NB4 (cell line): ENCODE measurements at regions not wholly inside any gene's neighbourhood (a gene's known extent, or its start where the extent isn't known, plus 50 kb on each side); places are given as distances from the start of the nearest gene placed in this dataset.

Experiments
- DNase-seq: peaks from one replicate; pipeline ENCODE4 v3.0.0; 2010; ENCODE audit warnings: low read depth
- H3K4me3 ChIP-seq: one replicate; pipeline ENCODE4 v1.5.1; 2011; ENCODE audit warnings: mild to moderate bottlenecking, low read depth, low read length, moderate library complexity
- CTCF ChIP-seq: IDR thresholded peaks from one replicate; pipeline ENCODE4 v1.5.1; 2012; ENCODE audit warnings: low read depth, low read length
- MAX ChIP-seq: IDR thresholded peaks from 2 replicates; pipeline ENCODE4 v1.6.1; 2011; ENCODE audit warnings: low read depth, low read length
- MYC ChIP-seq: IDR thresholded peaks from 2 replicates; pipeline ENCODE4 v1.6.1; 2011; ENCODE audit warnings: low read depth, low read length
- POLR2A ChIP-seq: IDR thresholded peaks from 2 replicates; pipeline ENCODE4 v1.6.1; 2011; ENCODE audit warnings: mild to moderate bottlenecking; ENCODE audit not compliant: insufficient read length; ENCODE audit errors: extremely low read depth

- DNase-seq = no peak
- TF ChIP-seq MAX (no peak), POLR2A (no peak), MYC (no peak), CTCF (no peak)
- H3K4me3 ChIP-seq = no peak overlapping the region
Measured at GRCh38 chr14:50057331-50057730, 59.0 kb downstream of the VCPKMT start.

- no peak for DNase-seq
- TF ChIP-seq MYC = no peak
- no peak for TF ChIP-seq POLR2A
- TF ChIP-seq CTCF = no peak
- no peak for TF ChIP-seq MAX
Measured at GRCh38 chr14:50058113-50058512, 58.3 kb downstream of the VCPKMT start.

More at GRCh38 chr14:50058113-50058512, 58.3 kb downstream of the VCPKMT start:
- no peak overlapping the region for H3K4me3 ChIP-seq
